ENCODE measurements at regions not wholly inside any gene's neighbourhood (a gene's known extent, or its start where the extent isn't known, plus 50 kb on each side); places are given as distances from the start of the nearest gene placed in this dataset.

- Mint-ChIP-seq H3K36me3 (no peaks in the 10 kb centered on the region), H3K27ac (no peak overlapping the region), H3K9me3 (no peaks in the 10 kb centered on the region), H3K4me1 (no peaks in the 10 kb centered on the region), H3K27me3 (peaks cover 2% of the 10 kb centered on the region), H3K4me3 (no peak overlapping the region)
- no peak for ATAC-seq (ENCODE audit: low read depth)
- no peak for DNase-seq
- POLR2A ChIA-PET: no interaction called here
These were observed 100.8 kb upstream of the CD180 start for GRCh38 chr5:67297376-67297775.

DNA sequence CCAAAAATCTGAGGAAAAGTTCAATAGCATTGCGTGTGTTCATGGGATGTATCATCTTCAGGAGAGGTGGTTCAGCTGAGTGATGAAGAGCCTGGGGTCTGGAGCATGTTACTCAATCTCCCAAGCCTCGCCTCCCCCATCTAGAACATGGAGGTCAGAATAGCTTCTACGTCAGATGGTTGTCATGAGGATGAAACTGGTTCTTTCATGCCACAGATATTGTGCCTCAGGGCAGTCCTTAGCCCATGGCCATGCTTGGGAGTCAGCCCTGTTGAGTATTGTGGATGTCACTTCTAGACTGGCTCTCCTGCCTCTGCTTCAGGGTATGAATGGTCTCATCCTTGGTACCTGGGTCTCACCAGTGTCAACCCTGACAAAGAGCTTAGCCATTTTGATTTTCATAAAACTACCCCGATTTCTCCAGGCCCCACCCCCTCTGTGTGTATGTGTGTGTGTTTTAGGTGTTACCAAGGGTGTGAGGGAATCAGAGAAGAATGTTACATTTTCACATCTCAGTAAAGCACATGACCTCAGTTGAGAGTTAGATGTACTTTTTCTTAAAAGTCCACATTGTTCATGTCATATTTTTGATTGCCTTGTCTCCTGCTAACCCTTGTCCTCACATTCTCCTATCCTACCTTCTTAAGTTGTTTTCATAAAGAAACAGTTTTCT lies 97.8 kb upstream of the CD180 start:
- Mint-ChIP-seq H3K4me1 (no peaks in the 10 kb centered on the region), H3K27me3 (no peaks in the 10 kb centered on the region), H3K36me3 (no peaks in the 10 kb centered on the region), H3K27ac (no peak overlapping the region), H3K9me3 (no peaks in the 10 kb centered on the region), H3K4me3 (no peak overlapping the region)
- no peak for DNase-seq
- POLR2A ChIA-PET: no interaction called here
- ATAC-seq (ENCODE audit: low read depth): no peak

GRCh38 chr5:67293226-67293625 lies 96.6 kb upstream of the CD180 start:
- no peak for DNase-seq
- Mint-ChIP-seq H3K36me3 (no peaks in the 10 kb centered on the region), H3K4me3 (no peak overlapping the region), H3K9me3 (peaks cover 4% of the 10 kb centered on the region), H3K4me1 (no peaks in the 10 kb centered on the region), H3K27ac (no peak overlapping the region), H3K27me3 (peaks cover 2% of the 10 kb centered on the region)
- POLR2A ChIA-PET: no interaction called here
- ATAC-seq (ENCODE audit: low read depth): no peak

- H3K27ac Mint-ChIP-seq: no peak overlapping the region
- DNase-seq (no peak), ATAC-seq (ENCODE audit: low read depth) (no peak)
- peaks cover 4% of the 10 kb centered on the region for H3K9me3 Mint-ChIP-seq
- POLR2A ChIA-PET: no interaction called here
- H3K4me3 Mint-ChIP-seq: no peak overlapping the region
- H3K36me3 Mint-ChIP-seq: no peaks in the 10 kb centered on the region
- peaks cover 2% of the 10 kb centered on the region for H3K27me3 Mint-ChIP-seq
- no peaks in the 10 kb centered on the region for H3K4me1 Mint-ChIP-seq
These were observed 95.8 kb upstream of the CD180 start for GRCh38 chr5:67292201-67292940.

- ATAC-seq (ENCODE audit: low read depth): no peak
- Mint-ChIP-seq H3K27me3 (peaks cover 2% of the 10 kb centered on the region), H3K4me3 (no peak overlapping the region), H3K27ac (no peak overlapping the region), H3K4me1 (no peaks in the 10 kb centered on the region), H3K36me3 (no peaks in the 10 kb centered on the region), H3K9me3 (peaks cover 4% of the 10 kb centered on the region)
- no peak for DNase-seq
- POLR2A ChIA-PET: no interaction called here
These were observed 95.1 kb upstream of the CD180 start for GRCh38 chr5:67291671-67292070.

GRCh38 chr5:67291066-67291465 lies 94.5 kb upstream of the CD180 start:
- Mint-ChIP-seq H3K27me3 (peaks cover 2% of the 10 kb centered on the region), H3K36me3 (no peaks in the 10 kb centered on the region), H3K4me3 (no peak overlapping the region), H3K27ac (no peak overlapping the region), H3K9me3 (peaks cover 4% of the 10 kb centered on the region), H3K4me1 (no peaks in the 10 kb centered on the region)
- POLR2A ChIA-PET: no interaction called here
- DNase-seq (no peak), ATAC-seq (ENCODE audit: low read depth) (no peak)

GRCh38 chr5:67290655-67291054 lies 94.1 kb upstream of the CD180 start:
- H3K27ac Mint-ChIP-seq: no peak overlapping the region
- H3K36me3 Mint-ChIP-seq: no peaks in the 10 kb centered on the region
- H3K4me1 Mint-ChIP-seq: no peaks in the 10 kb centered on the region
- ATAC-seq (ENCODE audit: low read depth) (no peak), DNase-seq (no peak)
- peaks cover 2% of the 10 kb centered on the region for H3K27me3 Mint-ChIP-seq
- H3K4me3 Mint-ChIP-seq: no peak overlapping the region
- H3K9me3 Mint-ChIP-seq: peaks cover 4% of the 10 kb centered on the region
- POLR2A ChIA-PET: no interaction called here

GRCh38 chr5:67289763-67290521 lies 93.3 kb upstream of the CD180 start:
- Mint-ChIP-seq H3K27me3 (peaks cover 2% of the 10 kb centered on the region), H3K36me3 (no peaks in the 10 kb centered on the region), H3K4me1 (no peaks in the 10 kb centered on the region), H3K27ac (no peak overlapping the region), H3K4me3 (no peak overlapping the region), H3K9me3 (peaks cover 4% of the 10 kb centered on the region)
- no peak for ATAC-seq (ENCODE audit: low read depth)
- DNase-seq: no peak
- POLR2A ChIA-PET: no interaction called here

GRCh38 chr5:67287510-67288268 lies 91.1 kb upstream of the CD180 start:
- Mint-ChIP-seq H3K9me3 (peaks cover 4% of the 10 kb centered on the region), H3K27ac (no peak overlapping the region), H3K36me3 (no peaks in the 10 kb centered on the region), H3K27me3 (peaks cover 5% of the 10 kb centered on the region), H3K4me1 (no peaks in the 10 kb centered on the region), H3K4me3 (no peak overlapping the region)
- no peak for DNase-seq
- POLR2A ChIA-PET: no interaction called here
- no peak for ATAC-seq (ENCODE audit: low read depth)

- Mint-ChIP-seq H3K4me1 (no peaks in the 10 kb centered on the region), H3K27me3 (peaks cover 5% of the 10 kb centered on the region), H3K4me3 (no peak overlapping the region), H3K36me3 (no peaks in the 10 kb centered on the region), H3K9me3 (peaks cover 5% of the 10 kb centered on the region), H3K27ac (no peak overlapping the region)
- no peak for DNase-seq
- no peak for ATAC-seq (ENCODE audit: low read depth)
- POLR2A ChIA-PET: no interaction called here
These were observed 89.4 kb upstream of the CD180 start for GRCh38 chr5:67286006-67286405.

DNA sequence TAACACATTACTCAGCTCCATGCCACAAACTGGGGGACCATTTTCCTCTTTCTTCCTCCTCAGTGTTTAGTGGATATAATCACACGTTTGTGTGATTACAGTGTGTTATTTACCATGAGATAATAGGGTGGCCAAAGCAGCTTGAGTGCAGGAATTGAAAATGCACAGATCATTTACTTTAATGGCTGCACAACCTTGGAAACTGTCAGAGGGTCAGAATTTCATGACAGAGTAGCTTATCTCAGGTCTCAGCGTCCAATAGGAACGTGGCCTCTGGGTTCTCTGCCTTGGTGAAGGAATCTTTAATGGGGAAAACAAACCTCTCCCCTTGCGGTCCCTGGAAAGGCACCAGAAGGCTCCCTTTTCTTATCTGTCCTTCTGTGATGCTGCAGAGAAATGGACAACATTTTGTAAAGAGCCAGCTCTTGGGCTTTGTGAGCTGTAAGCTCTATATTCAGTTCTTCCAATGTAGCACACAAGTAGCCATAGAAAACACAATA lies 87.4 kb upstream of the CD180 start:
- DNase-seq (no peak), ATAC-seq (ENCODE audit: low read depth) (no peak)
- Mint-ChIP-seq H3K27ac (no peak overlapping the region), H3K27me3 (peaks cover 5% of the 10 kb centered on the region), H3K4me1 (no peaks in the 10 kb centered on the region), H3K9me3 (peaks cover 9% of the 10 kb centered on the region), H3K36me3 (no peaks in the 10 kb centered on the region), H3K4me3 (no peak overlapping the region)
- POLR2A ChIA-PET: no interaction called here

GRCh38 chr5:67283275-67283987 lies 86.8 kb upstream of the CD180 start:
- ATAC-seq (ENCODE audit: low read depth) (no peak), DNase-seq (no peak)
- peaks cover 10% of the 10 kb centered on the region for H3K9me3 Mint-ChIP-seq
- H3K27ac Mint-ChIP-seq: no peak overlapping the region
- no peaks in the 10 kb centered on the region for H3K4me1 Mint-ChIP-seq
- no peak overlapping the region for H3K4me3 Mint-ChIP-seq
- H3K27me3 Mint-ChIP-seq: peaks cover 3% of the 10 kb centered on the region
- POLR2A ChIA-PET: no interaction called here
- H3K36me3 Mint-ChIP-seq: no peaks in the 10 kb centered on the region

GRCh38 chr5:67281874-67282273 lies 85.3 kb upstream of the CD180 start:
- no peak for ATAC-seq (ENCODE audit: low read depth)
- Mint-ChIP-seq H3K36me3 (no peaks in the 10 kb centered on the region), H3K4me3 (no peak overlapping the region), H3K27me3 (peaks cover 3% of the 10 kb centered on the region), H3K4me1 (no peaks in the 10 kb centered on the region), H3K27ac (no peak overlapping the region), H3K9me3 (peaks cover 16% of the 10 kb centered on the region)
- DNase-seq: no peak
- POLR2A ChIA-PET: no interaction called here
